MM.1S (cell line): ENCODE measurements at regions not wholly inside any gene's neighbourhood (a gene's known extent, or its start where the extent isn't known, plus 50 kb on each side); places are given as distances from the start of the nearest gene placed in this dataset.

Experiments
- DNase-seq: peaks from one replicate; pipeline ENCODE4 v3.0.0-alpha.2; 2015
- H2AFZ ChIP-seq: fragments of 300-600 bp; sonication (generic); 2 replicates; pipeline ENCODE4 v1.6.0; 2016; ENCODE audit warnings: antibody characterized with exemption, low read length
- H3F3A ChIP-seq: fragments of 300-600 bp; sonication (generic); 2 replicates; pipeline ENCODE4 v1.6.1; 2016; ENCODE audit warnings: mild to moderate bottlenecking, antibody characterized with exemption, low read length, moderate library complexity, mixed read lengths; ENCODE audit not compliant: insufficient read depth
- H3K27ac ChIP-seq: fragments of 300-600 bp; sonication (generic); 2 replicates; pipeline ENCODE4 v1.5.1; 2016; ENCODE audit warnings: mild to moderate bottlenecking, low read length
- H3K27me3 ChIP-seq: fragments of 300-600 bp; sonication (generic); replicated peaks from 2 replicates; pipeline ENCODE4 v1.6.0; 2016; ENCODE audit warnings: low read length; ENCODE audit not compliant: insufficient read depth
- H3K36me3 ChIP-seq: fragments of 300-600 bp; sonication (generic); replicated peaks from 2 replicates; pipeline ENCODE4 v1.6.1; 2016; ENCODE audit warnings: mild to moderate bottlenecking, low read length, mixed read lengths; ENCODE audit not compliant: insufficient read depth
- H3K4me1 ChIP-seq: fragments of 300-600 bp; sonication (generic); 2 replicates; pipeline ENCODE4 v1.6.1; 2016; ENCODE audit warnings: low read length, mixed read lengths
- H3K4me2 ChIP-seq: fragments of 300-600 bp; sonication (generic); 2 replicates; pipeline ENCODE4 v1.6.0; 2016; ENCODE audit warnings: low read depth, low read length
- H3K4me3 ChIP-seq: fragments of 300-600 bp; sonication (generic); 2 replicates; pipeline ENCODE4 v1.5.1; 2016; ENCODE audit warnings: low read length, mixed read lengths
- H3K79me2 ChIP-seq: fragments of 300-600 bp; sonication (generic); 2 replicates; pipeline ENCODE4 v1.6.1; 2016; ENCODE audit warnings: mixed run types, low read length, mixed read lengths
- H3K9ac ChIP-seq: fragments of 300-600 bp; sonication (generic); 2 replicates; pipeline ENCODE4 v1.6.1; 2016; ENCODE audit warnings: low read length, mixed read lengths
- H3K9me2 ChIP-seq: fragments of 300-600 bp; sonication (generic); replicated peaks from 2 replicates; pipeline ENCODE4 v1.6.1; 2016; ENCODE audit warnings: mild to moderate bottlenecking, low read length, mixed read lengths; ENCODE audit not compliant: insufficient read depth
- H3K9me3 ChIP-seq: fragments of 300-600 bp; sonication (generic); replicated peaks from 2 replicates; pipeline ENCODE4 v1.6.1; 2016; ENCODE audit warnings: mild to moderate bottlenecking, low read length, mixed read lengths; ENCODE audit not compliant: insufficient read depth
- H4K20me1 ChIP-seq: fragments of 300-600 bp; sonication (generic); 2 replicates; pipeline ENCODE4 v1.6.1; 2016; ENCODE audit warnings: mild to moderate bottlenecking, low read length, moderate library complexity, mixed read lengths; ENCODE audit not compliant: insufficient read depth
- EZH2 ChIP-seq: fragments of 300-600 bp; sonication (generic); optimal IDR thresholded peaks from 2 replicates; pipeline ENCODE3; 2017; ENCODE audit warnings: low read depth, mild to moderate bottlenecking, antibody characterized with exemption, low read length, mixed read lengths
- EZH2phosphoT487 ChIP-seq: fragments of 300-600 bp; sonication (generic); IDR thresholded peaks from 2 replicates; pipeline ENCODE4 v1.6.1; 2018; ENCODE audit warnings: antibody characterized with exemption, low read length
- TF ChIP-seq, protein P1 (sequence below): fragments of 300-600 bp; sonication (generic); IDR thresholded peaks from 2 replicates; pipeline ENCODE4 v1.5.1; 2016; ENCODE audit warnings: antibody characterized with exemption, low read length, mixed read lengths

DNA sequence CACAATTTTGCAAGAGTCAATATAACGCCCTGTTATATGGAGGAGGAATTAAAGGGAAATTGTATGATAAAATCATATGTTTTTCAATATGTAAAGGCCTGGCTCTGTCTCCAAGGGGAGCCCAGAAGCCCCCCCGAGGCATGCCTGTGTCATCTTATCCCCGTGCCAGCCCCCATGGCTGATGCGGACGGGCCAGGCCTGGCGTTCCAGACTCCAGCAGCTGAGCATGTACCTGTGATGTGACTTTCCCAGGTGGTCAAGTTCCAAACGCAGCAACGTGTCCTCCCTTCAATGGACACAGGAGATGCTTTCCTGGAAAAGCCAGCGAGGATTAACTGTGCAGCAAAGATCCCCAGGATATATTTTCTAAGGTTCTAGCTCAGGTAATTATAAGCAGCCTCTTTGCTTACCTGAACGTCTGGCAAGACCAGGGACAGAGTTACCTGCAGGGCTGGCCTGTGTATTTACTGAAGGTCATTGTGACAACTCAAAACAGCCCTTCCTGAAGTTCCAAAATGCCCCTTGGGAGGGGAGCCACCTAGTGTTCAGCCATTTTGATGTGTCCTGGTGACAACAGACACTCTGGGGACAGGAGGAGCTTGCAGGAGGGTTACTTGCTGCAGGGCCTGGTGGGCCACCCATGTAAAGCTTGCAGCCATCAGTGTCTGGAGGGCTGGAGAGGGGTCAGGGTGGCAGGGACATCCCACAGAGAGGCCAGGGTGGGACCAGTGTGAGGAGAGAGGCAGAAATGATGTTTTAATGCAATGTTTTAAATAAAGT, 53.3 kb upstream of the RNU6ATAC start:
- DNase-seq = no peak

DNA sequence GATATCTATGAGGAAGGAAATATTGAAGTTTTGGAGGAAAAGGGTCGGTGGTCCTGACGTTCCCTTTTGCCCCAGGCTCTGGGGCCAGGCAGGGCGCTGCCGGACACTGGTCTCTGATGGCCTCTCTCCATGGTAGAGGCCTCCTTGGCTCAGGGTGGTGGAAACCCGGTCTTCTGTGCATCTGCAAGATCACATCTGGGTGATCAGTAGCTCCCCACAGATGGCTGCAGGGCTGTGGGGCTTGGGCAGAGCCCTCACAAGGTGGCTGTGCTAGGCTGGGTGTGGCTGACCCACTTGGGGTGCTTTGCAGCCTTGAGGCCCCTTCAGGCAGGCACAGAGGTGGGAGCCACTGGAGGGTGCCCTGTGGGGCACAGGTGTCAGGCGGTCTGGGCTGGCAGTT, 53.9 kb upstream of the RNU6ATAC start:
- no peak for DNase-seq
- Histone ChIP-seq H3K9me3 (no peaks in the 10 kb centered on the region), H3K4me1 (no peaks in the 10 kb centered on the region), H3K9me2 (no peaks in the 10 kb centered on the region), H2AFZ (no peak overlapping the region), H3K4me3 (no peak overlapping the region), H3K79me2 (no peaks in the 10 kb centered on the region), H3K9ac (no peak overlapping the region), H3F3A (no peaks in the 10 kb centered on the region), H3K27ac (no peak overlapping the region), H3K27me3 (peaks cover 89% of the 10 kb centered on the region), H4K20me1 (no peaks in the 10 kb centered on the region), H3K36me3 (no peaks in the 10 kb centered on the region), H3K4me2 (no peak overlapping the region)
- TF ChIP-seq, protein P1, sequence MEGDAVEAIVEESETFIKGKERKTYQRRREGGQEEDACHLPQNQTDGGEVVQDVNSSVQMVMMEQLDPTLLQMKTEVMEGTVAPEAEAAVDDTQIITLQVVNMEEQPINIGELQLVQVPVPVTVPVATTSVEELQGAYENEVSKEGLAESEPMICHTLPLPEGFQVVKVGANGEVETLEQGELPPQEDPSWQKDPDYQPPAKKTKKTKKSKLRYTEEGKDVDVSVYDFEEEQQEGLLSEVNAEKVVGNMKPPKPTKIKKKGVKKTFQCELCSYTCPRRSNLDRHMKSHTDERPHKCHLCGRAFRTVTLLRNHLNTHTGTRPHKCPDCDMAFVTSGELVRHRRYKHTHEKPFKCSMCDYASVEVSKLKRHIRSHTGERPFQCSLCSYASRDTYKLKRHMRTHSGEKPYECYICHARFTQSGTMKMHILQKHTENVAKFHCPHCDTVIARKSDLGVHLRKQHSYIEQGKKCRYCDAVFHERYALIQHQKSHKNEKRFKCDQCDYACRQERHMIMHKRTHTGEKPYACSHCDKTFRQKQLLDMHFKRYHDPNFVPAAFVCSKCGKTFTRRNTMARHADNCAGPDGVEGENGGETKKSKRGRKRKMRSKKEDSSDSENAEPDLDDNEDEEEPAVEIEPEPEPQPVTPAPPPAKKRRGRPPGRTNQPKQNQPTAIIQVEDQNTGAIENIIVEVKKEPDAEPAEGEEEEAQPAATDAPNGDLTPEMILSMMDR = no peak
- TF ChIP-seq EZH2phosphoT487 (no peak), EZH2 (no peak)

More for the DNA sequence above, 53.3 kb upstream of the RNU6ATAC start:
- Histone ChIP-seq H3K4me3 (no peak overlapping the region), H3K9me3 (no peaks in the 10 kb centered on the region), H3K27ac (no peak overlapping the region), H3K27me3 (peaks cover 87% of the 10 kb centered on the region), H3K36me3 (no peaks in the 10 kb centered on the region), H4K20me1 (no peaks in the 10 kb centered on the region), H2AFZ (no peak overlapping the region), H3K79me2 (no peaks in the 10 kb centered on the region), H3K4me2 (no peak overlapping the region), H3F3A (no peaks in the 10 kb centered on the region), H3K4me1 (no peaks in the 10 kb centered on the region), H3K9ac (no peak overlapping the region), H3K9me2 (no peaks in the 10 kb centered on the region)
- TF ChIP-seq EZH2 = no peak
- TF ChIP-seq, protein P1 = no peak
- TF ChIP-seq EZH2phosphoT487 = no peak

DNA sequence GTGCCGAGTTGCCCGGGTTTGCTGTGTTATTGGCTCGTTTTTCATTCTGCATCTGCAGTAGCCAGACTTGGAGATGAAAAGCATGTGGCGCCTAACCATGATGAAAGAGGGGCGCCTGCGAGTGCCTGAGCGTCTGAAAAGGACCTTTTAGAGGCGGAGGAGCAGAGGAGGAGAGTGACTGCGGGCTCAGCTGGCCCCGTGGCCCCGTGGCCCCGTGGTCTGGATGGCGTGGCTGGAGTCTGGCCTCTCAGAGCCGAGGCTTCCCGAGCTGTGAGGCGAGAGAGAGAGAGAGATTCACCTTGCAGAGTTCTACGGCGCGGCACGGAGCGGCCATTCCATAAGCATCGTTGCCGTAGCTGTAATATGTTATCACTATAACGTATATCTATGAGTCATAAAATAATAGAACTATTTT, 55.3 kb upstream of the RNU6ATAC start:
- Histone ChIP-seq H3K9me3 (no peaks in the 10 kb centered on the region), H3K9me2 (no peaks in the 10 kb centered on the region), H3F3A (no peaks in the 10 kb centered on the region), H3K27me3 (peaks cover 96% of the 10 kb centered on the region), H3K27ac (no peak overlapping the region), H3K9ac (no peak overlapping the region), H3K4me3 (no peak overlapping the region), H3K4me1 (no peaks in the 10 kb centered on the region), H3K4me2 (no peak overlapping the region), H3K79me2 (no peaks in the 10 kb centered on the region), H2AFZ (no peak overlapping the region), H4K20me1 (no peaks in the 10 kb centered on the region), H3K36me3 (no peaks in the 10 kb centered on the region)
- no peak for DNase-seq
- TF ChIP-seq, protein P1 = no peak
- TF ChIP-seq EZH2 = no peak
- no peak for TF ChIP-seq EZH2phosphoT487
